ENCODE measurements at regions not wholly inside any gene's neighbourhood (a gene's known extent, or its start where the extent isn't known, plus 50 kb on each side); places are given as distances from the start of the nearest gene placed in this dataset.

DNA sequence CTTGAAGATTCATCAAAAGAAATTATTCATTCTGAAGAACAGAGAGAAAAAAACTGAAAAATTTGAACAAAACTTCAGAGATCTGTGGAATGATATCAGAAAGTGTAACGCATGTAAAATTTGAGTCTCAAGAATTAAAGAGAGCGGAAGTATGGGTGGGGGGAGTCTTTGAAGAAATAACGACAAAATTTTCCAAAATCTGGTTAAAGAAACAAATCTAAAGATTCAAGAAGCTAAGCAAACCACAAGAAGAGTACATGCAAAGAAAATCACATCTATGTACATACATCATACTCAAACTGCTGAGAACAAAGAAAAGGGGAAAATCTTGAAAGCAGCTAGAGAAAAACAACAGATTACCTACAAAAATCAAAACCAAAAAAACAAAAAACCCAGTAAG lies 149.4 kb upstream of the TBCA start:
- H3K27ac ChIP-seq (ENCODE audit: insufficient read depth, low read length): no peak overlapping the region
- H4K91ac ChIP-seq (ENCODE audit: insufficient read depth, low read depth, low read length): no peak overlapping the region
- H3K23ac ChIP-seq (ENCODE audit: low read depth, low read length): no peak overlapping the region
- in situ Hi-C loops (cut with MboI; ENCODE audit: low sequenced_read_pairs): no loop called here
- peaks cover 32% of the 10 kb centered on the region for H3K27me3 ChIP-seq (ENCODE audit: control insufficient read depth, insufficient read depth, low read length)
- no peak overlapping the region for H3K9ac ChIP-seq (ENCODE audit: low read depth, low read length)
- H2AK9ac ChIP-seq (replicated peaks; ENCODE audit: low read depth, low read length, poor library complexity): no peak overlapping the region
- no peak overlapping the region for H3K4me2 ChIP-seq (ENCODE audit: low read depth, low read length)
- no peaks in the 10 kb centered on the region for H3K36me3 ChIP-seq (ENCODE audit: control insufficient read depth, insufficient read depth, low read length)
- no peaks in the 10 kb centered on the region for H3K9me1 ChIP-seq (ENCODE audit: insufficient read depth, low read length)
- H3K14ac ChIP-seq (replicated peaks; ENCODE audit: low read depth, low read length): no peak overlapping the region
- H3K79me1 ChIP-seq (ENCODE audit: low read depth in 1 of 2, low read length in 2 of 2): no peaks in the 10 kb centered on the region
- BruUV-seq (replicated peaks): no TSS peak
- H3K9me3 ChIP-seq (ENCODE audit: control insufficient read depth, insufficient read depth, low read length): no peaks in the 10 kb centered on the region
- no peak overlapping the region for H4K8ac ChIP-seq (ENCODE audit: low read depth in 2 of 2, low read length in 2 of 2)
- H4K20me1 ChIP-seq (ENCODE audit: insufficient read depth, low read length): no peaks in the 10 kb centered on the region
- dilution Hi-C loops (cut with HindIII; ENCODE audit: low sequenced_read_pairs, unreplicated experiment): no loop called here
- H2BK20ac ChIP-seq (ENCODE audit: low read depth, low read length): no peak overlapping the region
- H3K4ac ChIP-seq (ENCODE audit: low read depth, low read length): no peak overlapping the region
- CTCF ChIA-PET: interaction anchor here (0.6 kb wide), 1 partner anchor 130 kb away, joined by 3 read pairs; no protein-coding TSS in a partner anchor
- H2BK120ac ChIP-seq (ENCODE audit: low read depth, low read length): no peak overlapping the region
- no peak for TF ChIP-seq CTCF (conservative IDR thresholded peaks at IDR 0.05; ENCODE audit: low read depth, low read length)
- no peak for TF ChIP-seq RAD21 (IDR thresholded peaks at IDR 0.05; ENCODE audit: low read length)
- TF ChIP-seq MAZ (IDR thresholded peaks at IDR 0.05; ENCODE audit: borderline replicate concordance, low read depth, low read length): no peak
- TF ChIP-seq NFE2L2 (IDR thresholded peaks at IDR 0.05; ENCODE audit: low read depth, low read length): no peak
- no peak for TF ChIP-seq CHD1 (IDR thresholded peaks at IDR 0.05; ENCODE audit: low read depth, low read length)
- no peak for TF ChIP-seq BHLHE40 (IDR thresholded peaks at IDR 0.05; ENCODE audit: low read depth, low read length)
- TF ChIP-seq CEBPB (IDR thresholded peaks at IDR 0.05; ENCODE audit: low read depth, low read length): no peak
- no peak for TF ChIP-seq SMC3 (IDR thresholded peaks at IDR 0.05; ENCODE audit: low read depth, low read length)
- no peak for TF ChIP-seq ELK1 (IDR thresholded peaks at IDR 0.05; ENCODE audit: borderline replicate concordance, low read depth, low read length)
- DNase-seq (no peak), ATAC-seq (ENCODE audit: low read depth) (no peak)
- H2BK15ac ChIP-seq (ENCODE audit: low read depth, low read length): no peak overlapping the region
- H2AFZ ChIP-seq (replicated peaks; ENCODE audit: low read length, poor library complexity): no peak overlapping the region
- no peak overlapping the region for H2AK5ac ChIP-seq (ENCODE audit: low read depth, low read length)
- POLR2A ChIA-PET (ENCODE audit: unreplicated experiment): no interaction called here
- no peak overlapping the region for H4K5ac ChIP-seq (ENCODE audit: low read depth, low read length)
- no peaks in the 10 kb centered on the region for H3K4me1 ChIP-seq (ENCODE audit: control insufficient read depth, insufficient read depth, low read length)
- no peak overlapping the region for H3K56ac ChIP-seq (ENCODE audit: extremely low read depth, insufficient read depth, low read length)
- H3K18ac ChIP-seq (ENCODE audit: low read depth, low read length): no peak overlapping the region
- no peak overlapping the region for H2BK5ac ChIP-seq (ENCODE audit: low read depth, low read length, poor library complexity, severe bottlenecking)
- no peak overlapping the region for H3K4me3 ChIP-seq (ENCODE audit: insufficient read depth, low read depth, low read length)
- WGBS, 2 experiments (ENCODE audit: extremely low coverage in 2 of 2, insufficient read length in 1 of 2): no CpG with 5 or more reads among the region's 3 CpGs
- intact Hi-C loops (cut with micrococcal nuclease): no loop called here

All from IMR-90 (cell line).